Activated CD4-positive, alpha-beta T cell treated with anti-CD3 and anti-CD28 coated beads for 48 hours (primary cell): ENCODE measurements at regions not wholly inside any gene's neighbourhood (a gene's known extent, or its start where the extent isn't known, plus 50 kb on each side); places are given as distances from the start of the nearest gene placed in this dataset.

ENCODE experiments used
- DNase-seq: peaks from one replicate; pipeline ENCODE4 v3.0.0-alpha.2; 2020

DNA sequence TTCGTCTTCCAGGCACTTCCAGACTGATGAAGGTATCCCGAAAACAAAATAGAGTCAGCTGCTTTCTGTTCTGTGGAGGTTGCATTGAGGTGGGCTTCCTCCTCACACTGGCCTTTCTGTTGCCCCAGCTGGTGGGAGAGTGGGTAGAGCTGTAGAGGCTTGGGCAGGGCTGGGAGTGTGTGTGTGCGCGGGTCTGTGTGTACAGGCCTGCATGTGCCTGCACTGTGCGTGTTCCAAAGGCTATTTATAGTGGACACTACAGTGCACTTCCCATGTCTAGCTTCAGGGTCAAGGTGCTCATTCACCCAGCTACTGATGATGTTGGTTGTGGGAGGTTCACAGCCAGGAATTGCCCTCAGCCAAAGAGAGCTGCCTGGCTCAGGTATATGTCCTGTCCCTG lies 260.1 kb upstream of the HABP2 start:
- no peak for DNase-seq

DNA sequence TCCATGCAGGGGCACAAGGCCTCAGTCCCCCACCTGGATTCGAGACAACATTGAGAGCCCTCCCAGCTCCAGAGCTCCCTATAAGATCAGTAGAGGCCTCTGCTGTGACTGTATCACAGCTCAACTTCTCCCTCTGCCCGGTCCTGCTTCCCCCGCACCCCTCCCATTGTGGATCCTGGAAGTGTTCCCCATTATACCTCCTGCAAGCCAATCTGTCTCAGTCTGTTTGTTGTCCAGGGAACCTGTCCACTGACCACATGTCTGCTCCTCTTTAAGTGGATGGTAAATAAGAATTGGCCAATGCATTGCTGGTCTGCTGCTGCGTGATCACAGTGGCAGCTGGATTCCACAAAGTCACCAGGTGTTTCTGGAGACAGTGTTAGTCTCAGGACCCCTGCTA lies 259.7 kb upstream of the HABP2 start:
- no peak for DNase-seq

DNA sequence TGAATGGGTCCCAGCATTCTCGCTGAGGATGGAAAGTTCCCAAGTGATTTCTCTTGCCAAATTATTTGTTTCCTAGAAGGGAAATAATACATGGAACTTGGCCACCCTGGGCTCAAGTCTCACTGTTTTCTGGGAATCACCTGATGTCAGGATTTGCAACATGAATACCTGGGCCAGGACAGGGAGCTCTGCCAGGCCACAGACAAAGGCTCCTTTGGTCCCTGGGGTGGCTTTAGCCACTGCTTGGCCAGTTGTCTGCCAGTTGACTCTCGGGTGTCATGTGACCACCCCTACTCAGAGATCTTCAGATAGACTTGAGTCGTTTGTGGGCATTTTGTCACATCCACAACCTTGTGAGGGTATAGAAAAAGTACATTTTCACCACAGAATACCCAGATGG lies 258.0 kb upstream of the HABP2 start:
- no peak for DNase-seq

DNA sequence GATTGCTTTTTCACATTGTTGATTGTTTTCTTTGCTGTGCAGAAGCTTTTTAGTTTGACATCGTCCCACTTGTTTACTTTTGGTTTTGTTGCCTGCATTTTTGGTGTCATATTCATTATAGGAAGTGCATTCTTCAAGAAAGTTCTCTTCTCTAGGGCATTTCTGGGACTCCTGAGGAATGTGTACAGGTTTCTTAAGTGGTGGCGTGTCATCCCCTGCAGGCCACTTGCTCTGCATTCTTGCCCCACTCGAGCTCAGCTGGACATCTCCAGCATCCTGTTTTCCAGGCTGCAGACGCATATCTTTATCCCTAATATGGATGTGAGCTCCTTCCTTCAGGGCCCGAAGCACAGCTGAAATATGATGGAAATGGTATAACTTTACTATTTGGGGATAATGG lies 255.6 kb upstream of the HABP2 start:
- no peak for DNase-seq

DNA sequence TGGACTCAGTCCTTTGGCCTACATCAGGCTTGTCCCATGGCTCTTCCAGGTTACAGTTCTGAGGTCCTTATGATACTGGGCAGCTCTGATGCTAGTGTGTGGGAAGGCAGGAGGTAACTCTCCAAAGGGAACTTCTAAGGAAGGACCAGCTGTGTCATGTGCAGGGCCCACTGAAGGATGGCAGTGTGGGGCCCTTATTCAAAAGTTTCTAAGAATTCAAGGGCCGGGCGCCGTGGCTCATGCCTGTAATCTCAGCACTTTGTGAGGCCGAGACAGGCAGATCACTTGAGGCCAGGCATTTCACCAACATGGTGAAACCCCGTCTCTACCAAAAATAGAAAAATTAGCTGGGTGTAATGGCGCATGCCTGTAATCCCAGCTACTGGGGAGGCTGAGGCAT lies 254.2 kb upstream of the HABP2 start:
- no peak for DNase-seq

DNA sequence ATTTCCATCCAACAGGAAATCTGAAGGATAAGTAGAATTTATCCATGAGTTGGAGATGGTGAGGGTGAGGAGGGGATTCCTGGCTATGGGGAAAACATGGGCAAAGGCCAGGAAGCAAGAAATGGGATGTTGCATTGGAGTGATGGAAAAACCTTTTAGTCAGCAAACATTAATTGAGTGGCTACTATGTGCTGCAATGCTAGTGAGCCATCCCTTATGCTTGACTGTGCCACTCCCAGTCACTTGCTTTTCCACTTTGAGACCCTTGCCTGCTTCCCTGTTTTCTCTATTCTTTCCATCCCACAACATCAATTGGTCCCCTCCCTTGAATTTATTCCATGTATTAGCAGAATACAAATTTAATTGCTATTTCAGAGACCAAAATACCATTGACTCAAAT lies 252.7 kb upstream of the HABP2 start:
- DNase-seq, result no peak

DNA sequence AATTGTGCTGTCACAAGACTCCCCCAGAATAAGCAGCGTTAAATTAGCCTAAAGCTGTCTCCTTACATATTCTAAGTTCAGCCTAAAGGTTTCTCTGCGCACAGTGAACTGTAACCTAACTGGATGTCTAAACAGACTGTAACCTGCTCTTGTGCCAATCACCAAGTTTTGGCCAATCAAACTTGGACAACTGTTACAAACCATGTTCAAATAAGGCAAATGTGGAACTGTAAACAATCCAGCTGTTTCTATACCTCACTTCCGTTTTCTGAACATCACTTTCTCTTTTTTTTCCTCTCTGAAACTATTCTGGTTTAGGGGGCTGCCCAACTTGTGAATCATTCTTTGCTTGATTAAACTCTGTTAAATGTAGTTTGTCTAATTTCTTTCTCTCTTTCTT lies 252.2 kb upstream of the HABP2 start:
- no peak for DNase-seq

DNA sequence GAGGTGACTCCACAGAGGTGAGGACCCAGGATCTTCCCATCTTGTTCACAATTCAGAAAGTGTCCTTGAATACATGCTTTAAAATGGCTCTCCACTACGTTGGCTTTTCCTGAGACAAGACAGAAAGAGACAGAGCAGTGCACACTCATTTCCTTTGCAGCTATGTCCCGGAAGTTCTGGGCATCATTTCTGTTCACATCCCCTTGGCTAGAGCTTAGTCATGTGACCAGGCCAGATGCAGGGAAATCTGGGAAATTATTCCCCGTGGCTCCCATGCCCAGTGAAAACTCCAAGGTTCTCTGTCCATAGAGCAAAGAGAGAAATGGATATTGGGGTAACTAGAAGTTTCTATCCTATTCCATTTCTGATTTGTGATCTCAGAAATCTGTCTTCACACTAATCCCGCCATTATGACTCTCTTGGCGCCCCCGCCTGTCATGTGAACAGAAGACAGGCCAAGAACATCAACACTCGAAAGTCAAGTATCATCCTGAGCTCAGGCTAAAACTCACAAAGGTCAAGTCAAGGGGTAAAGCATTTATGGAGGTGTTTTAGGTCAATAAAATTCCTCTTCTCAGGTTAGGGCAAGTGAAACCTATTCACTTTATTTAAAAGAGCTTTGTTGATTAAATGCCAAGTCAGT lies 251.4 kb upstream of the HABP2 start:
- DNase-seq, result peak; percentile 15

DNA sequence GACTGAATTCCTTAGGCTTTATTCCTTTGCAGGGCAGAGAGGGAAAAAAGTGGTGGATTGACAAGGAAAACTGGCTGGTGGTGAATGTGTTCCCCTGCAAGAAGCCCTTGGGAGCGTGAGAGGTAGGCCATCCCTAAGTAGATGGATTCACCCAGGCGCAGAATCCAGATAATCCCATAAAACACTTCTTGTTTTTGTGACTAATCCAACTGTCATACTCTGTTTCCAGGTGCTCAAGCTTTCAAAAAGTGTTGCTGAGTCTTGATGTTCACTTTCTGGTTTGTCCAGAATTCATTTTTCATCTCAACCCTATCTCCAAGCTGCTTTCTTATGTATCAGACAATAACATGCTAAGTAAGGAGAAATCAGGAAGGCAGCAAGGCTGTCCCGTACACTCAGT lies 250.8 kb upstream of the HABP2 start:
- no peak for DNase-seq

DNA sequence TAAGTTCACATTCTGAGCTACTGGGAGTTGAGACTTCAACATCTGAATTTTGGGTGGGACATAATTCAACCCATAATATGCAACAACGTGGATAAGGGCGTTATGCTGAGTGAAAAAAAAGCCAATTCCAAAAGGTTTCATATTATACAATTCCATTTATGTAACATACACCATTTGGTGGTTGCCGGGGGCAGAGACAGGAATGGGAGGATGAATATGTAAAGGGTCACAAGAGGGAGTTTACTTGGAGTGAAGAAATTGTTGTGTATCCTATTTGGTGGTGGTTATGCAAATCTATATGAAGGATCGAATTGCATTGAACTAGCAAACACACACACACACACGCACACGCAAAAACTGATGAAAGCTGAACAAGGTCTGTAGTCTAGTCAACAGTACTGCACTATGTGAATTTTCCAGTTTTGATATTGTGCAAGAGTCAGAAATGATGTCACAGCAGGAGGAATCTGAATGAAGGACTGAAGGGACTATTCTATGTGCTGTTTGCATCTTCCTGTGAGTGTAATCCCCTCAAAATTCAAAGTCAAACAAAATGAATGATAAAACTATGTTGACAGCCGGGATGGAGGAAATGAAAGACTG lies 249.2 kb upstream of the HABP2 start:
- no peak for DNase-seq

DNA sequence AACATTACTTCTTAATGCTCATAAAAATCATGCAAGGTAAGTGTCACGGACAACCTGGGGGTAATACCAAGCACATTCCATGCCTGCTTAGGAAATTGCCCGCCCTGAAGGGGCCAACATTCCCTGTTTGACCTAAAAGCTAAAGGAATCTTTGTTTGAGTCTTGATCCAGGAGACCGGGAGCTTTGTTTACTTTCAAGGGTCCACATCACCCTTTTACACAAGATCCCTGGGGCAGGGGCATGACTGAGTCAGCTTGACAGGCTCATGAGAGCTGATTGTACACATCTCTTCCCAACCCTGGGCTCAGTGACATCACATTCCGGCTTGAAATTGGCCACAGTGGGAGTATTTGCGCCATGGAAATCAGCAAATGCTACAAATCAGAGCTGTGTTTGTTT lies 248.1 kb upstream of the HABP2 start:
- no peak for DNase-seq

DNA sequence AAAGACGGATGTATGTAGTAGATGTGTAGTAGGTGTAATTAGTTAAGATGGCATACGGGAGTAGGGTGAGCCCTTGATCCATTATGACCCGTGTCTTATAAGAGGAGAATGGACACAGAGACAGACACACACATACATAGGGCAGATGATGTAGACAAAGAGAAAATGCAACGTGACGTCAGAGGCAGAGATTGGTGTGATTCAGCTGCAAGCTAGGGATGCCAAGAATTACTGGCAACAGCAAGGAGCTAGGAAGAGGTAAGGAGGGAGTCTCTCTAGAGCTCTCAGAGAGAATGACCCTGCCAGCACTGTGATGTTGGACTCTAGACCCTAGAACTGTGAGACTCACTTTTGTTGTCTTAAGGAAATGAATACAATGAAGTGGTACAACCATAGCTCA lies 247.0 kb upstream of the HABP2 start:
- DNase-seq, result no peak

DNA sequence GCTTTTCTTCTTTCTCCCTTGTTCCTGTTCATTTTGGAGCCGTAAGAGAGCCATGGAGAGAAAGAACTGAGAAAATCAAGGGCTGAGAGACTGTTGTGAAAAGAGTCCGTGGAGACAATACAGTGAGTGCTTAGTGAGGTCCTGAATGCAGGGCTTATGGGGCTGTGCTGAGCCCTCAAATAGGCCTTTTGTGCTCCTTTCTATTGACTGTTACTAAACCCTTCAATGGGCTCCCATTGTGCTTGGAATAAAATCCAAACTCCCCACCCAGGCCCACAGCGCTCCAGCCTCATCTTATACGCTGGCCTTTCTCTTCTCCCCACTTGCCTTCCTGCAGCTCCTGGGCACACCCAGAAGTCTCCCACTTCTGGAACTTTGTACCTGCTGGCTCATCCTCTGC lies 243.1 kb upstream of the HABP2 start:
- no peak for DNase-seq

DNA sequence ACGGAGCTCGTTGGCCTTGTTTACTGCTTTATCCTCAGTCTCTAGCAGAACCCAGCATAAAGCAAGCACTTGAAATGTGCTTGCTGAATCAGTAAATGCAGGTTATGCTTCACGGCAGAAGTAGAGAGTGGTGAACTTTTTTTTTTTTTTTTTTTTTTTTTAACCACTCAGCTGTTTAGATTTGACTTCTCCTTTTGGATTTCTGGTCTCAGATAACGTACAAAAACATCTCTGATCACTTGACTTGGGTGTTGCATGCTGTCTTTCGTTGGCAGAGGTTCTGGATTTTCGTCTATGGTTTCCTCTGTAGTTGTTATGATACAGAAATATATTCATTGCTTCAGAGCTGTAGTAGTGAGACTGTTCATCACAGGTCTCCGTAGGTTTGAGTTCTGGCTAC lies 242.5 kb upstream of the HABP2 start:
- DNase-seq, result no peak

DNA sequence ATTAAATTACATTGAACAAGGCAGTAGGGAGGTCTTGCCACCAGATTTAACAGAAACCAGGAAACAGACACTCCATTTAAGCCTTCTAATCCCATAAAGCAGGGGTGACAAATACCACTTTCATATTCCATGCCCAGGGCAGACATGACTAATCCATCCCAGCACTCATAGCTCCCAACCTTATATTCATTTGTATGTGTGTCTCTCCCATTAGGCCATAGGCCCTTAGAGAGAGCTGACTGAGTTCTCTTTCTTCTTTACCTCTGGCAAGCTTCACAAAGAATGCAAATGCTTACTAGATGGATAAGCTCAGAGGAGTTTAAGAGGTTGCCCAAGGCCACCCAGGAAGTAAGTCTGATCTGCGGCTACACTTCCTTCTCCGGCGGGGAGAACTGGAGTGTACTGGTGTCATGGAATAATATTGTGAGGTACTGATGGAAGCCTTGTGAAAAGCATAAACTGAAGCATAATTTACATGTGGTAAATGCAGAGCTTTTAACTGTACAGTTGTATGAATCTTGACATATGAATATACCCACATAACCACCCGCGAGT lies 239.7 kb upstream of the HABP2 start:
- no peak for DNase-seq

DNA sequence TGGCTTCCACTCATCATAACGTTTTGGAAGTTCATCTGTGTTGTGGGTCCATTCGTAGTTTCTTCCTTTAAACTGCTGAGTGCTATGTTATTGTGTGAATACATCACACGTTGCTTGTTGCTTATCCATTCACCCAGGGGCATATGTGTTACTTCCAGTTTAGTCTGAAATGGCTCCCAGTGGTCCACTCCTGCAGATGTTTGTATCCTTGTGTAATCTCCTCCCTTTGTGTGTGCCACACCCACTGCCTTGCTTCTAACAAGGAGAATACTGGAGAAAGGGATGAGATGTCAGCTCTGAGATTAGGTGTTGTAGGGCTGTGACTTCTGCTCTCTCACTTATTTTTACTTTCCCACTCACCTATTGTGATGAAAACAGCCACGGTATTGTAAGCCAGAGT lies 239.1 kb upstream of the HABP2 start:
- no peak for DNase-seq

DNA sequence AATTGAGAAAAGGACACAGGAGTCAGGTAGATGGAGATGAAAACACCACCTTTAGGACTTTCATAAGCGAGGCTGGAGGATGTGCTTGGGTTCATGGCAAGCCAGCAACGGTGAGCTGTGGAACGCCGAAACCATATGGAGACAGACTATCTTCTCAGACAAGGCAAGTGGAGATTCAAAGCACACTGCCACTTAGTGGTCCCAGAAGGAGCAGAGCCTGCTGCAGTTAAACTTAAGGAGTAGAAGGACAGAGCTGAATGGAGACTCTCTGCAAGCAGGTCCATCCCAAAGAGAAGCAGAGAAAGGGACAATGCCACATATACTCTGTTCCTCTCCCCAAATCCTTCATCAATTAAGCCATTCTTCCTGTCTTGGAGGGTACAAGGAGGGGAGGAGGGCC lies 236.3 kb upstream of the HABP2 start:
- no peak for DNase-seq

DNA sequence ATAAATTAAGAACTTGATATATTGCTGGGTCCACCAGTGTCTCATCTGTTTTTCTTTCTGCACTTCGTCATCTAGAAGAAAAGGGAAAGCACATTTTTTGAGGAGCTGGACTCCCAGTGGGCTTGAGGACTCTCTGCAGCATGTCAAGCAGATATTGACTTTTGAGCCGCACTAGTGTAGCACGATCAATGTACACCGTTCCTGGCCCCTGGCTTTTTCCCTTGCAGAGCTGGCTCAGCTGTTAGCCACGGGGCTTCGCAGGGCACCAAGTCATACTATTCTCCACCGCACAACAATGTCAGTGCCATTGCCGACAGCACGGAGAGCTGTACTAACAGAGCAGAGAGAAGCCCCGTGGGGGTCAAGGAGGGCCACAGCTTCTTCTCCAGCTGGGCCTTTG lies 235.4 kb upstream of the HABP2 start:
- no peak for DNase-seq

DNA sequence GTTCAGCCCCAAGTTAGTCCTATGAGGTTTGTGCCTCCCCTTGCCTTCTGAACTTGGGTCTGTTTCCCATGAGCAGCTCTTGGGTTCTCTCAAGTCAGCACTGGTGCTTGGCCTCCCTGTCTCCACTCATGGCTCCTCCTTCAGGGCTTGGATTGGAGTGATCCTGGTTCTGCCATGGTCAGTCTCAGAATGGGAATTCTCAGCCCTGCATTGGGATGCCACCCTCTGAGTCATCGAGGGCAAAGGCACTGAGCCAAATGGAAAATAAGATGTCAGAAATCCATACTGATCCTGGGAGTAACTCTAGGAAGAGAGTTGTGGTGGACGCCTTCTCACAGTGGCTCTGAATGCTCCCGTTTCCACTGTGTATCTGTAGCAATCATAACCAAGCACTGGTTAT lies 233.4 kb upstream of the HABP2 start:
- DNase-seq, result no peak

DNA sequence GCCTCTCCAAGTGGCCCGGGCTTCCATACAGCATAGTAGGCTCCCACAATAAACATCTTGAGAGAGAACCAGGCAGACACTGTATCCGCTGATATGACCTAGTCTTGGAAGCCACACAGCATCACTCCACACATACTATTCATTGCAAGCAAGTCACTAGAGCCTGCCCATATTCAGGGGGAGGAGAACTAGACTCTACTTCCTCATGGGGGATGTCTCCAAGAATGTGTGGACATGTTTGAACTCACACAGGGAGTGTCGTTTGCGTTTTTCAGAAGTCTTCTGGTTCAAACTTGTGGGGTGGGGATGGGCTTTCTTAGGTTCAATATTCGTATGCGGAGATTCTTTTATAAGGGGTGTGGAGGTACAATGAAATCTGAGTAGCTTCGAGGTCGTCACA lies 232.6 kb upstream of the HABP2 start:
- no peak for DNase-seq

DNA sequence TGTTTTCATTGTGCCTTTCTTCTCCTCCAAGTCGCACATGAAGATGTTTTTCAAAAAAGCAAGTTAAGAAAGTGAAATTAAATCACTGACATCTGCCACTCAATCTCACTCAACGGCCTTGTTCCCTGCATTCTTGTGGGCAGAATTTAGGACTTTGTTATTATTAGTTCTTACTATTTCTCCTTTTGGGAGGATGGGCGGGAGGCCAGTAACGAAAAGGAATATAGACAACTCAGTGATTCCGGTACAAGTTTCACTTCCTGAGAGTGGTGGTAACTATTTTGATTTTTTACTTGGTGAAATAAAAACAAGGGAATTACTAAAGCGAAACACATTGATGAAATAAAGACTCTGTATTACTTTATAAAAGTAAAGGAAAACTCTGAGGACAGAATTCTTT lies 231.9 kb upstream of the HABP2 start:
- DNase-seq, result no peak

DNA sequence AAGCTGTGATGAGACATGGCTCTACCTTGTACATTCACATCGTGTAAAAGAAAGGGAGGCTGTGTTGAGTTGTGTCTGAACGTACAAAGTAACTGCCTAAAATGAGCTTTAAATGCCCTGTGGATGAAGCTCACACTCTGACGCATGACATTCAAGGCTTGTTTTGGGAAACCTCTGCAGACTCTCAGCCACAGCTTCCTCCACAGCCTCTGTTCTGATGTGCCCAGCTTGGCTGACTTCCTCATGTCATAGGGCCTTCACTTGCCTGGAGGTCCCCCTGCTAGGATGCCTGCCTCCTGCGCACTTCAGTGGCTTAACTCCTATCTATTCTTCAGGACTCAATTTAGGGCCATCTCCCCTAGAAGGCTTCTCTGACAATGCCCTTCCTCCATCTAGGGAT lies 230.0 kb upstream of the HABP2 start:
- no peak for DNase-seq

DNA sequence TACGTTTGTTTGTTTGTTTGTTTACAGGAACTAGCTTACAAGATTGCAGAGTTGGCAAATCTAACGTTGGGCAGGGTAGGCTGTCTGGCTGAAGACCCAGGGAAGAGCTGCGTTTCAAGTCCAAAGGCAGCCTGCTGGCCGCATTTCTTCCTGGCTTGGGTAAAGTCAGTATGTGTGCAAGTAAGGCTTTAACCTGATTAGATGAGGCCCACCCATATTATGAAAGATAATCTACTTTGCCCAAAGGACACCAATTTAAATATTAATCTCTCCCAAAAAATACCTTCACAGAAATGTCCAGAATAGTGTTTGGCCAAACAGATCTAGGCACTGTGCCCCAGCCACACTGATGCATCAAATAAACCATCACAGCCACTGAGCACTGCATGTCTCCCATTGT lies 228.9 kb upstream of the HABP2 start:
- DNase-seq, result no peak

DNA sequence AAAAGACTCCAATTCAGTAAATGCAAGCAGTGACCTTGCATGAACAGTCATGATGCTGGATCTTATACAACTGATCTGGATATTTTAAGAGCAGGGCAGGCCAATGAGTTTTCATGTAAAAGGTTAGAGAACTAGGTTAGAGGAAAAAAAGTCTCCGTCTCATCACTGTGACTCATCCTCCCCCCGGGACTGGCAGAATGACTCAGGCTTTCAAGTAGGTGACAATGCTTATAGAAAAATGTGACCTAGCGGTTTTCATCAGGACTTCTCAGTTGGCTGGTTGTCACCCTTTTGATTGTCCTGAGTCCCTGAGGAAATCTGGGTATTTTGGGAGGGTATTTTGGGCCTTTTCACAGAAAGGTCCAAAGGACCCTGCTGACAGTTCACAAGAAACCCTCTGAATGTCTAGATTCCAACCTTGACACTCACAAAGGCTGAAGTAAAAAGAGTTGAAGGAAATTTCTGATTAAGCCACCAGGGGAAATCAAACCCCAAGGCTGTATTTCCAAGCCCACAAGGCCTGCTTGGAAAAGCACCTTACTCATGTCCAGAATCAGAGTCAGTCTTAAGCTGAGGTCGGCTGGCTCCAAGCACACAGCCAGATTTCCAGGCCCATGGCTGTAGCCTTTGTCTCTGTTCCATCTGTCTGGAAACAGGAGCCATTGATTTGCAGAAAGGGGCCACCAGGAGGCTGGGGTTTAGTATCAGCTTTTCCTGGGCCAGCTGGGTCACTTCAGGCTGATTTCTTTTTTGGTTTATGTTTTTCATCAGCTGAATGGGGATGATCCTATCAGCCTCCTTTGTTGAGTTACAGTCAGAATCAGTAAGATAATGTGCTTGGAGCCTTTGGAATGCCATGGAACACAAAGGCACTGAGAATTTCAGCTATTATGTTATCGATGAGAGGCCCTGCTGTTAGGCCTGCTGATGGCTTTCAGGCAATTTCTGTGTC lies 226.4 kb upstream of the HABP2 start:
- peak; percentile 66 for DNase-seq
